Endothelial cell of umbilical vein (primary cell): ENCODE measurements at regions not wholly inside any gene's neighbourhood (a gene's known extent, or its start where the extent isn't known, plus 50 kb on each side); places are given as distances from the start of the nearest gene placed in this dataset.

ENCODE experiments used
- BruUV-seq: library from RNA; stranded (reverse); fragments of 400-500 nt; replicated peaks from 2 replicates; lab custom pipeline; 2021; lab: Mats Ljungman, UMichigan
- CTCF ChIA-PET: fragments of 300-600, 350-600 bp; sonication (Branson Sonifier 250); formaldehyde crosslinking; loops from one replicate; lab custom pipeline; 2021; ENCODE audit warnings: antibody characterized with exemption, inconsistent platforms; lab: Charles Lee
- POLR2A ChIA-PET: fragments of 300-600, 350-600 bp; sonication (Branson Sonifier 250); formaldehyde crosslinking; loops from one replicate; lab custom pipeline; 2021; ENCODE audit warnings: antibody characterized with exemption, inconsistent platforms; lab: Charles Lee
- DNase-seq: peaks from one replicate; pipeline ENCODE4 v3.0.0-alpha.2; 2011; ENCODE audit warnings: low read depth, low spot score
- FAIRE-seq: peaks from 2 replicates; lab custom pipeline; 2011; peaks lifted over from hg19 to GRCh38; lab: Jason Lieb, UNC
- H2AFZ ChIP-seq: 2 replicates; pipeline ENCODE4 v1.6.0; 2012; ENCODE audit warnings: low read depth, low read length, control low read depth, inconsistent platforms
- H3K27ac ChIP-seq: 2 replicates; pipeline ENCODE4 v1.5.1; 2011; ENCODE audit warnings: low read depth, mild to moderate bottlenecking, control low read depth, low read length, moderate library complexity; ENCODE audit not compliant: insufficient read depth
- H3K27me3 ChIP-seq, 2 experiments: 2 replicates each; pipeline versions ENCODE4 v1.6.0 to v1.6.1; 2011; ENCODE audit warnings: low read length in 2 of 2, mixed read lengths in 1 of 2; ENCODE audit not compliant: control insufficient read depth in 2 of 2, insufficient read depth in 2 of 2
- H3K36me3 ChIP-seq, 2 experiments: 2 replicates in 1 of 2; 3 replicates in 1 of 2; pipeline ENCODE4 v1.5.1; 2011; ENCODE audit warnings: low read length in 2 of 2, mild to moderate bottlenecking in 1 of 2, moderate library complexity in 1 of 2; ENCODE audit not compliant: control insufficient read depth in 2 of 2, insufficient read depth in 2 of 2; ENCODE audit errors: extremely low read depth in 1 of 2
- H3K4me1 ChIP-seq: 3 replicates; pipeline ENCODE4 v1.5.1; 2011; ENCODE audit warnings: mild to moderate bottlenecking, low read length; ENCODE audit not compliant: control insufficient read depth, insufficient read depth; ENCODE audit errors: extremely low read depth
- H3K4me2 ChIP-seq: 2 replicates; pipeline ENCODE4 v1.6.1; 2011; ENCODE audit warnings: low read length, control low read depth, mixed read lengths; ENCODE audit not compliant: insufficient read depth
- H3K4me3 ChIP-seq, 3 experiments: fragments of 200-600 bp in 1 of 3; sonication (generic), shearing (Covaris generic) in 1 of 3; replicated peaks in 1 of 3; 2 replicates each; pipeline ENCODE4 v1.5.1; 2011 to 2016; ENCODE audit warnings: control low read depth in 3 of 3, low read length in 3 of 3, mild to moderate bottlenecking in 2 of 3, inconsistent platforms in 1 of 3, low read depth in 1 of 3, moderate library complexity in 1 of 3; ENCODE audit not compliant: insufficient read depth in 1 of 3
- H3K79me2 ChIP-seq: 2 replicates; pipeline ENCODE4 v1.6.0; 2012; ENCODE audit warnings: low read length, inconsistent platforms; ENCODE audit not compliant: control insufficient read depth, insufficient read depth
- H3K9ac ChIP-seq: replicated peaks from 2 replicates; pipeline ENCODE3; 2011; ENCODE audit warnings: low read length, control low read depth; ENCODE audit not compliant: insufficient read depth; ENCODE audit errors: extremely low read depth
- H3K9me1 ChIP-seq: replicated peaks from 3 replicates; pipeline ENCODE4 v1.6.0; 2011; ENCODE audit warnings: mild to moderate bottlenecking, low read length; ENCODE audit not compliant: control insufficient read depth, insufficient read depth; ENCODE audit errors: extremely low read depth
- H3K9me3 ChIP-seq: replicated peaks from 2 replicates; pipeline ENCODE4 v1.5.1; 2012; ENCODE audit warnings: low read length, inconsistent platforms; ENCODE audit not compliant: control insufficient read depth, insufficient read depth
- H4K20me1 ChIP-seq: replicated peaks from 2 replicates; pipeline ENCODE3; 2011; ENCODE audit warnings: mild to moderate bottlenecking, low read length; ENCODE audit not compliant: control insufficient read depth, insufficient read depth; ENCODE audit errors: extremely low read depth
- CTCF ChIP-seq, 2 donors: IDR thresholded peaks; 1 replicate in 1 of 2; 2 replicates in 1 of 2; pipeline ENCODE4 v1.5.1; 2011; ENCODE audit warnings: low read length in 2 of 2, mild to moderate bottlenecking in 2 of 2, moderate library complexity in 2 of 2, control low read depth in 1 of 2, inconsistent platforms in 1 of 2, low read depth in 1 of 2; ENCODE audit not compliant: insufficient read depth in 1 of 2; ENCODE audit errors: extremely low read depth in 1 of 2
- EZH2 ChIP-seq: IDR thresholded peaks from 2 replicates; pipeline ENCODE4 v1.6.1; 2012; ENCODE audit warnings: borderline replicate concordance, low read depth, mild to moderate bottlenecking, moderate library complexity, low read length, inconsistent platforms; ENCODE audit not compliant: severe bottlenecking
- FOS ChIP-seq: IDR thresholded peaks from 2 replicates; pipeline ENCODE4 v1.6.1; 2011; ENCODE audit warnings: mild to moderate bottlenecking, low read length, moderate library complexity, borderline replicate concordance; ENCODE audit not compliant: insufficient read depth
- GATA2 ChIP-seq: IDR thresholded peaks from 2 replicates; pipeline ENCODE4 v1.7.0; 2011; ENCODE audit warnings: low read depth, mild to moderate bottlenecking, moderate library complexity, mixed read lengths, low read length; ENCODE audit not compliant: insufficient read length, insufficient read depth
- JUN ChIP-seq: IDR thresholded peaks from 2 replicates; pipeline ENCODE4 v1.6.1; 2011; ENCODE audit warnings: borderline replicate concordance, low read depth; ENCODE audit not compliant: insufficient read length, insufficient read depth
- MAX ChIP-seq: IDR thresholded peaks from 2 replicates; pipeline ENCODE4 v1.6.1; 2011; ENCODE audit not compliant: insufficient read depth, insufficient read length
- MYC ChIP-seq: IDR thresholded peaks from one replicate; pipeline ENCODE4 v1.6.1; 2011; ENCODE audit warnings: mild to moderate bottlenecking, low read depth, low read length
- POLR2A ChIP-seq: IDR thresholded peaks from 2 replicates; pipeline ENCODE4 v1.6.1; 2012; ENCODE audit warnings: low read depth, mild to moderate bottlenecking, control low read depth, low read length
- POLR2AphosphoS5 ChIP-seq: IDR thresholded peaks from 2 replicates; pipeline ENCODE4 v1.6.1; 2012; ENCODE audit warnings: low read depth, mild to moderate bottlenecking, control low read depth, low read length, moderate library complexity; ENCODE audit not compliant: insufficient read depth
- dilution Hi-C: fragments of 300-500 bp; cut with MboI; formaldehyde crosslinking; loops from one replicate; pipeline ENCODE4 v1.15.0; 2019; ENCODE audit warnings: low sequenced_read_pairs; ENCODE audit not compliant: extremely low pct_ligation_motif_present
- intact Hi-C: fragments of 100-400 bp; cut with micrococcal nuclease; formaldehyde crosslinking; loops from one replicate; pipeline ENCODE4 v1.10.0; 2022

GRCh38 chr12:111150360-111150759, 218.5 kb downstream of the PHETA1 start:
- no peak for FAIRE-seq
- dilution Hi-C loops, result no loop called here

More at GRCh38 chr12:111150360-111150759, 218.5 kb downstream of the PHETA1 start:
- intact Hi-C loops, result no loop called here
- Histone ChIP-seq H3K9ac (no peak overlapping the region), H3K27me3 (peaks cover 4 to 7% of the 10 kb centered on the region in 2 experiments), H3K4me1 (no peaks in the 10 kb centered on the region), H2AFZ (no peak overlapping the region), H3K9me3 (no peaks in the 10 kb centered on the region), H3K4me3 (no peak overlapping the region), H3K79me2 (no peaks in the 10 kb centered on the region), H4K20me1 (no peaks in the 10 kb centered on the region), H3K4me2 (no peak overlapping the region), H3K9me1 (no peaks in the 10 kb centered on the region), H3K36me3 (no peaks in the 10 kb centered on the region), H3K27ac (no peak overlapping the region)
- ChIA-PET POLR2A (no interaction called here), CTCF (no interaction called here)
- TF ChIP-seq MYC (no peak), CTCF (IDR thresholded peaks at IDR 0.05; ENCODE audit: extremely low read depth in 1 of 2, insufficient read depth in 1 of 2, low read depth in 1 of 2, low read length in 2 of 2) (no peak), FOS (no peak), POLR2AphosphoS5 (no peak), POLR2A (no peak), JUN (no peak), MAX (no peak), EZH2 (no peak), GATA2 (no peak)
- DNase-seq, result no peak
- BruUV-seq, result no TSS peak
